ENCODE measurements at regions not wholly inside any gene's neighbourhood (a gene's known extent, or its start where the extent isn't known, plus 50 kb on each side); places are given as distances from the start of the nearest gene placed in this dataset.

DNA sequence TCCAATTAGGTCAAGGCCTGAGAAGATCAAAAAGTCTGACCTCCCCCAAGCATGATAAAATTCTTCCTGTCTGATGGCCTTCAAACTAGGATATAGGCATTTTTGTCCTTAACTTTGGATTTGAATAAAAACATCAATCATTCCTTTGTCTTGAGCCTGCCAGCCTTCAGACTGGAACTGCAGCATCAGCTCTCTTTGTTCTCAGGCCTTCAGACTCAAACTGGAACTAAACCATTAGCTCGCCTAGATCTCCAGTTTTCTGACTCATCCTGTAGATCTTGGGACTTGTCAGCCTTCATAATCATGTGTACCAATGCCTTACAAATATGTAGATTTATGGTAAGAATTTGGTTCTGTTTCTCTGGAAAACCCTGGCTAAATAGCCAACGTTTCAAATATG is 721.7 kb downstream of the GALC start:
- TF ChIP-seq POLR2A (IDR thresholded peaks at IDR 0.05), result no peak
- TF ChIP-seq, protein P1, sequence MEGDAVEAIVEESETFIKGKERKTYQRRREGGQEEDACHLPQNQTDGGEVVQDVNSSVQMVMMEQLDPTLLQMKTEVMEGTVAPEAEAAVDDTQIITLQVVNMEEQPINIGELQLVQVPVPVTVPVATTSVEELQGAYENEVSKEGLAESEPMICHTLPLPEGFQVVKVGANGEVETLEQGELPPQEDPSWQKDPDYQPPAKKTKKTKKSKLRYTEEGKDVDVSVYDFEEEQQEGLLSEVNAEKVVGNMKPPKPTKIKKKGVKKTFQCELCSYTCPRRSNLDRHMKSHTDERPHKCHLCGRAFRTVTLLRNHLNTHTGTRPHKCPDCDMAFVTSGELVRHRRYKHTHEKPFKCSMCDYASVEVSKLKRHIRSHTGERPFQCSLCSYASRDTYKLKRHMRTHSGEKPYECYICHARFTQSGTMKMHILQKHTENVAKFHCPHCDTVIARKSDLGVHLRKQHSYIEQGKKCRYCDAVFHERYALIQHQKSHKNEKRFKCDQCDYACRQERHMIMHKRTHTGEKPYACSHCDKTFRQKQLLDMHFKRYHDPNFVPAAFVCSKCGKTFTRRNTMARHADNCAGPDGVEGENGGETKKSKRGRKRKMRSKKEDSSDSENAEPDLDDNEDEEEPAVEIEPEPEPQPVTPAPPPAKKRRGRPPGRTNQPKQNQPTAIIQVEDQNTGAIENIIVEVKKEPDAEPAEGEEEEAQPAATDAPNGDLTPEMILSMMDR (IDR thresholded peaks at IDR 0.05), result no peak

Data from adrenal gland (tissue), 5 donors.